ENCODE measurements at regions not wholly inside any gene's neighbourhood (a gene's known extent, or its start where the extent isn't known, plus 50 kb on each side); places are given as distances from the start of the nearest gene placed in this dataset.
"Not testable (repeated sequence)": the region's sequence is repeated elsewhere in the genome, so short reads cannot be mapped to it uniquely, and the experiment has no call there.

GRCh38 chr22:48500471-48501230 is 1327.0 kb downstream of the BRD1 start:
- H3K9ac ChIP-seq: no peak overlapping the region
- no peaks in the 10 kb centered on the region for H3K9me3 ChIP-seq (replicated peaks in 1 of 11)
- H3K4me1 ChIP-seq: peaks cover 0 to 11% (median 0%) of the 10 kb centered on the region in 10 experiments; a peak in 3 of 20 replicates
- no peak overlapping the region for H3K4me3 ChIP-seq
- H3K27me3 ChIP-seq: no peaks in the 10 kb centered on the region
- no peak for TF ChIP-seq Cebpa-rat (IDR thresholded peaks at IDR 0.05)
- H3K36me3 ChIP-seq: no peaks in the 10 kb centered on the region
- H3K27ac ChIP-seq: no peak overlapping the region
- H3K4me2 ChIP-seq: peak overlapping the region in 3 of 11 experiments; percentile 5 to 42 (median 41); a peak in 3 of 22 replicates
- peaks cover 0 to 26% (median 0%) of the 10 kb centered on the region in 11 experiments; a peak in 6 of 22 replicates for H4K20me1 ChIP-seq

DNA sequence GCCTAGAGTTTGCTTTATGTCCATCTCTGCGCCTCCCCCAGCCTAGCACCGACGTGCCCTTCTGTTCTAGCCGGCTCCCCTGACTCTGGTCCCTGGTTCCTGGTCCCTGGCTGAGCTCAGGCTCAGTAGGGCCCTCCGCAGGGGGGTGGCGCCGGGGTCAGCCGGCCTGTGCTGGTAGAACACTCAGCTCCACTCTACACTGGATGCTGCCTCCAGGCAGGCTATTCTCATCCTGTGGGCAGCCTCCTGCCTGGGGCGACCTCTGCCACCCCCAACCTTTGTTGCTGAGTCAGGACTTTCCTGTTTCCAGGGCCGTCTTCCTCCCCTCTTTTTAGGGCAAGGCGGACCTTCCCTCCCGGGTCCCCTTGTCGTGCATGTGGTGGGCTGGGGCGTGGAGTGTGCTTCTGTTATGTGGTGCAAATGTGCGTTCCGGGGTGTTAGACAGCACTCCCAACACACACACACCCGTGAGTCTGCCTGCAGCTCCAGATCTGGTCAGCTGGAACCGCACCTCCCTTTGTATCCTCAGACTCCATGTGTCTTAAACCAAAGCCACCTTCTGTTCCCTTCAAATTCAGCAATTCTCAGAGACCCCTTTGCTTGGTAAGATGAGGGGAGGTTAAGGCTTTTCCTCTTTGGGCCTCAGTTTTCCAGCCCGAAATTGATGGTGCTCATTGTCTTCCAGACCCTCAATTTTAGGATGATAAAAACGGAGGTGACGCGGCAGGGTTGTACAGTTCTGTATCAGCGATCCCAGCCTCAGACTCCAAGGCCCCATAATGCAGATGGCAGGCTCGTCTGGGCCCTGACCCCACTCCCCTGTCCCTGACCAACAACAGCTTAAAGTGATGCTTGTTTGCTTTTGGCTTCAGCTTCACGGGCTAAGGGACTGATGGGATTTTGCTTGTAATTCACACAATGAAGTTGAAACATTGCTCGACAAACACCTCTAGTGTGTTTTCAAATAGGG is 1327.9 kb downstream of the BRD1 start:
- no peak for TF ChIP-seq Cebpa-rat (IDR thresholded peaks at IDR 0.05)
- Histone ChIP-seq H3K4me3 (no peak overlapping the region), H3K4me1 (peaks cover 0 to 11% (median 0%) of the 10 kb centered on the region in 10 experiments; a peak in 3 of 20 replicates), H3K27me3 (no peaks in the 10 kb centered on the region), H3K9ac (no peak overlapping the region), H3K4me2 (peak overlapping the region in 1 of 11 experiments; percentile 41; a peak in 1 of 22 replicates), H4K20me1 (peaks cover 0 to 27% (median 0%) of the 10 kb centered on the region in 11 experiments; a peak in 5 of 22 replicates), H3K9me3 (replicated peaks in 1 of 11) (no peaks in the 10 kb centered on the region), H3K36me3 (no peaks in the 10 kb centered on the region), H3K27ac (no peak overlapping the region)

- Histone ChIP-seq H3K27me3 (no peaks in the 10 kb centered on the region; a peak in 1 of 22 replicates), H3K9me3 (replicated peaks in 1 of 11) (no peaks in the 10 kb centered on the region), H3K9ac (no peak overlapping the region), H3K27ac (no peak overlapping the region), H3K36me3 (no peaks in the 10 kb centered on the region), H4K20me1 (peaks cover 0 to 34% (median 0%) of the 10 kb centered on the region in 11 experiments; a peak in 3 of 22 replicates), H3K4me1 (peaks cover 0 to 11% (median 0%) of the 10 kb centered on the region in 10 experiments; a peak in 3 of 20 replicates), H3K4me2 (no peak overlapping the region), H3K4me3 (no peak overlapping the region)
- no peak for TF ChIP-seq Cebpa-rat (IDR thresholded peaks at IDR 0.05)
Measured at GRCh38 chr22:48498526-48499331, 1328.9 kb downstream of the BRD1 start.

GRCh38 chr22:48497743-48498520 is 1329.7 kb downstream of the BRD1 start:
- H3K9ac ChIP-seq; H3K36me3 ChIP-seq; H3K4me2 ChIP-seq; H3K27me3 ChIP-seq; H3K27ac ChIP-seq; H3K4me3 ChIP-seq; H3K9me3 ChIP-seq (replicated peaks in 1 of 11): not testable (repeated sequence)
- Histone ChIP-seq H4K20me1 (peaks cover 0 to 36% (median 0%) of the 10 kb centered on the region in 11 experiments; a peak in 5 of 22 replicates), H3K4me1 (peaks cover 0 to 14% (median 0%) of the 10 kb centered on the region in 10 experiments; a peak in 8 of 20 replicates)

DNA sequence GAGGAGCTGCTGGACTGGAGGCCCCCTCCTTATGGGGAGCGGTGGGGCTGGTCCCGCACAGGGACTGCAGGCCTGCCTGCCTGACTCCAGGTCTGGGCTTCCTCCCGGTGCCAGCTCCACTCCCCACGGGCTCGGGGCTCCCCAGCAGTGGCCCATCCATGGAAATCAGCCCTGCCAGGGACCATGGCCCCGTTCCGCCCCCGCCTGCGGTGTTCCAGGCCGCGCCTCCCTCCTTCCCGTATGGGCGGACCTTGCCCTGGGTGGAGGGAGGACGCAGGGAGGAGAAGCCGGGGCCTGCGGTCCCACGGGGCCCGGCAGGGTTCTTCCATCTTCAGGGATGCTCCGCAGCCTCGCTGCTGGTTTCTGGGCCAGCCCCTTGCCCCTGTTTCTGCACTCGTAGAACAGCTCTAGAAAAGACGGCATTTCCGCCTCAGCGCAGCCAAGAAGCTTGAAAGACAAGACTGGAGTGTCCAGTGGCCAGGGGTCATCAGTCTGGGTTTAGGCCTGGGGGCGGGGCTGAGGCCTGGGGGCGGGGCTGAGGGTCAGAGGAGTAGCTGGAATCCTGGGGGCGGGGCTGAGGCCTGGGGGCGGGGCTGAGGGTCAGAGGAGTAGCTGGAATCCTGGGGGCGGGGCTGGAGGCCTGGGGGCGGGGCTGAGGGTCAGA is 1330.6 kb downstream of the BRD1 start:
- Histone ChIP-seq H3K9me3 (replicated peaks in 1 of 11) (no peaks in the 10 kb centered on the region), H3K4me2 (no peak overlapping the region), H3K9ac (no peak overlapping the region), H3K4me3 (no peak overlapping the region), H3K27me3 (peaks cover 0 to 3% (median 2%) of the 10 kb centered on the region in 11 experiments; a peak in 9 of 22 replicates), H3K4me1 (peaks cover 0 to 19% (median 0%) of the 10 kb centered on the region in 10 experiments; a peak in 8 of 20 replicates), H3K27ac (no peak overlapping the region), H4K20me1 (peaks cover 0 to 40% (median 0%) of the 10 kb centered on the region in 11 experiments; a peak in 5 of 22 replicates), H3K36me3 (no peaks in the 10 kb centered on the region)
- TF ChIP-seq Cebpa-rat (IDR thresholded peaks at IDR 0.05): no peak

DNA sequence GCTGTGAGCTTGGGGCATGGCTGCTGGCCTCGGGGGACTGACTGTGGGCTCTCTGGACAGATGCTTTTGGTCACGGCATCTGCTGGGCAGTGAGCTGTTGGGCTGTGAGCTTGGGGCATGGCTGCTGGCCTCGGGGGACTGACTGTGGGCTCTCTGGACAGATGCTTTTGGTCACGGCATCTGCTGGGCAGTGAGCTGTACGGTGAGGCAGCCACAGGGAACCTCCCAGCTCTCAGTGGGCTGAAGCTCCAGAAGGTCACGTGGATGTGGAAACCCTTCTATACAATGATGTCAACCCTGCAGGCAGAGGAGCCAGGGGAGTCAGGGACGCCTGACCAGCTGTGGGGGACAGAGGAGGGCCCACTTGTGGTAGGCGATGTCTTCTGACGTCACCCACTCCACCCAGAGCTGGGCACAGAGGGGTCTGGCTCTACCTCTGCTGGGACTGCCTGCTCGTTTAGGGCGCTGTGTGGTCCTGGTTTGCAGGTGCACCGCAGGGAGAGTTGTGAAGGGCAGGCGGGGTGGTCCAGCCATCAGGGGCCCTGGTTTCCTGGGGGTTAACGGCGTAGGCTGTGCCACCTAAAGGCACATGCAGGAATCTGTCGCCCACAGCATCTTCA is 1331.3 kb downstream of the BRD1 start:
- Histone ChIP-seq H3K4me3 (no peak overlapping the region), H3K9me3 (replicated peaks in 1 of 11) (no peaks in the 10 kb centered on the region), H3K4me2 (no peak overlapping the region), H3K36me3 (no peaks in the 10 kb centered on the region), H3K9ac (no peak overlapping the region), H4K20me1 (peaks cover 0 to 43% (median under 1%) of the 10 kb centered on the region in 11 experiments; a peak in 7 of 22 replicates), H3K4me1 (peaks cover 0 to 19% (median 0%) of the 10 kb centered on the region in 10 experiments; a peak in 8 of 20 replicates), H3K27ac (no peak overlapping the region), H3K27me3 (peaks cover 7 to 10% (median 10%) of the 10 kb centered on the region in 11 experiments)
- no peak for TF ChIP-seq Cebpa-rat (IDR thresholded peaks at IDR 0.05)

GRCh38 chr22:48495751-48496080 is 1332.0 kb downstream of the BRD1 start:
- Histone ChIP-seq H3K4me3 (no peak overlapping the region), H4K20me1 (peaks cover 0 to 49% (median 6%) of the 10 kb centered on the region in 11 experiments; a peak in 9 of 22 replicates), H3K27me3 (peaks cover 14 to 17% (median 16%) of the 10 kb centered on the region in 11 experiments), H3K27ac (no peak overlapping the region), H3K9ac (no peak overlapping the region), H3K4me1 (peaks cover 0 to 15% (median 0%) of the 10 kb centered on the region in 10 experiments; a peak in 8 of 20 replicates), H3K36me3 (no peaks in the 10 kb centered on the region), H3K4me2 (no peak overlapping the region), H3K9me3 (replicated peaks in 1 of 11) (no peaks in the 10 kb centered on the region)
- TF ChIP-seq Cebpa-rat (IDR thresholded peaks at IDR 0.05): no peak
